Kidney tubule cell (primary cell): ENCODE measurements at regions not wholly inside any gene's neighbourhood (a gene's known extent, or its start where the extent isn't known, plus 50 kb on each side); places are given as distances from the start of the nearest gene placed in this dataset.
"Not testable (repeated sequence)": the region's sequence is repeated elsewhere in the genome, so short reads cannot be mapped to it uniquely, and the experiment has no call there.

Source experiments
- DNase-seq: peaks from one replicate; pipeline ENCODE4 v3.0.0-alpha.2; 2018; ENCODE audit warnings: low spot score

DNA sequence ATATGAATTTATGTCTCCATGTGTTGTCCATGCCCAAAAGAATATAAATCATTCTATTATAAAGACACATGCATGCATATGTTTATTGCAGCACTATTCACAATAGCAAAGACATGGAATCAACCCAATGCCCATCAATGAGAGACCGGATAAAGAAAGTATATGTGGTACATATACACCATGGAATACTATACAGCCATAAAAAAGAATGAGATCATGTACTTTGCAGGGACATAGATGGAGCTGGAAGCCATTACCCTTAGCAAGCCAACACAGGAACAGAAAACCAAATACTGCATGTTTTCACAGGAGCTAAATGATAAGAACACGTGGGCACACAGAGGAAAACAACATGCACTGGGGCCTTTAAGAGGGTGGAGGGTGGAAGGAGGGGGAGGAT lies 639.1 kb downstream of the GATA3 start:
- not testable (repeated sequence) for DNase-seq

GRCh38 chr10:8696746-8697145 lies 642.3 kb downstream of the GATA3 start:
- no peak for DNase-seq

- DNase-seq = no peak
Measured at GRCh38 chr10:8700689-8701088, 646.2 kb downstream of the GATA3 start.

- no peak for DNase-seq
Measured at GRCh38 chr10:8702181-8702580, 647.7 kb downstream of the GATA3 start.

- DNase-seq = no peak
Measured at GRCh38 chr10:8705415-8705814, 650.9 kb downstream of the GATA3 start.

DNA sequence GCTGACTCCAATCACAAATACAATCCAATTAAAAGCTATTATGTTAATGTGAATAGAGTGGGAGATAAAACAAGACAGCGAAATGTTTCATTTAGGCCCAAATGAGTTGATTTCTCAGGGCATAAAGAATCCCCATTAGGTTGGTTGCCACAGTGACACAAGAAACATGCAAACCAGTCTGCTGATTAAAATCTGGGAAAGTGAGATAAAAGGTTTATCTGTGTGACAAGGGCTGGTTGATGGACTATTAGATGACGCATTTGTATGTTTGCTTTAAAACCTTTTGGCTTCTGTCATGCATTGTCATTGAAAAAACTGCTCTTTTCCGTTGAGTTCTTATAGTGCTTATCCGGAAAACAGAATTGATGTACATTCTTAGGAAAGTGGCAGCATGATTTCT lies 658.2 kb downstream of the GATA3 start:
- no peak for DNase-seq

DNA sequence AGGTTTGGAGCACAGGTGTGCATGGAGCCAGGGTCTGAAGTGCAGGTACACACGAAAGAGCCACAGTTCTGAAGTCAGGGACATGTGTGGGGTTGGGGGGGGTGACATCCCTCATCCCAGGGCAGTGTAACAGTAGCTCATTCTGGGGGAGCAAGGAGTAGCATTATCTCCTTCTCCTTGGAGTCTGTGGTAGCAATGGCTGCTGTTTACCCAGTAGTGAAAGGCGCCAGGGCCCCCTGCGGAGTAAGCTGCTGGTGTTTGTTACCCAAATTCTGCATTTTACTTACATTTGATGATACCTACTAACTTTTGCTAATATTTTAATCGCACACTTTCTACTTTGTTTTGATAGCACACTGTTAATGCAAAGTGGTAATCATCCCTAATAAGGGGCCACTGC lies 665.5 kb downstream of the GATA3 start:
- no peak for DNase-seq

DNA sequence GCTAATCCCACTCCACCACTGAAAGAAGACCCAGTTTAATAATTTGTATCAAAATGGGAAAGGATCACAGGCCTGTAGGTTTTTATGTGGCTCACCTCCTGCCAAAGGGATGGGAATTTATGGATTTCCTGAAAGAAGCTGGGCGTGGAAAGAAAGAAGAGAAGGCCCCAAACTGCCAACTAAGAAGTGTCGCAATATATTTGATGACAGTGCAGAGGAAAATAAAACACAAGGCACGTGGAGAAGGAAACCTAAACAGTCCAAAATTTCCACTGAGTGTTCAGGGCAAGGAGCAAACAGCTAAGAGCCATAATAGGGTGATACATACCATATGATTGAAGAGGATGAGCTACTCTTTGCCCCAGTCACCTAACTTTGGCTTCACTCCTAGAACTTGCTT lies 667.2 kb downstream of the GATA3 start:
- no peak for DNase-seq

- no peak for DNase-seq
Measured at GRCh38 chr10:8722835-8723234, 668.3 kb downstream of the GATA3 start.

- no peak for DNase-seq
Measured at GRCh38 chr10:8725343-8725742, 670.9 kb downstream of the GATA3 start.

DNA sequence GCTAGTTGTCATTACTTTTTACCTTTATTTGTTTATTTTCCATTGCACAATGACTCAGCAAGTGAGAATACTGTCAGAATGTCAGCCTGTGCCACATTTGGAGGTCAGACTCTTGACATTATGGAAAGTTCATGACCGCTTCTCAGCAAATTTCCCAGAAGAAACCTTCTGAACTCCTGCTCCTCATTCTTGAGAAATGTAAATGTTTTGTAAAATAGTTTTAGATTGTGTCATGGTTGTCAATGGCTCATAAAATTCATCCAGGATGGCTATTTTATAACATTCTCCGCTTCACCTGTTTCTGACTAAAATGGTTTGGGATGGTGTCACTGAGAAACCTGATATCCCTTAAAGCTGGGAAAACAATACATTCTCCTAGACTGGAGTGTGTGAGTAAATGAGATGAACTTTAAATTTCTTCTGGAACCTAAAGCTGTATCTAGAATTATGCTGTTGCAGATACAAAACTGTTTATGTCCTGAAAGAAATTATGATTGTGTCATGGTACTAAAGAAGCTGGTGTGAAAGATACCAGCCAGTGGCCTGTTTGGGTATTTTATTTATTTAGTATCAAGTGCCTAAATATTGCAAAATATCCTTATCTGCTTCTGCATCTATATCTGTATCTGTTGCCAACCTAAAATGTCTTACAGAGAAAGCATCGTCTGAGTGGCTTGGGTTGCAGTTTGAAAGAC lies 671.7 kb downstream of the GATA3 start:
- peak; percentile 11 for DNase-seq

- no peak for DNase-seq
Measured at GRCh38 chr10:8726779-8727084, 672.2 kb downstream of the GATA3 start.

DNA sequence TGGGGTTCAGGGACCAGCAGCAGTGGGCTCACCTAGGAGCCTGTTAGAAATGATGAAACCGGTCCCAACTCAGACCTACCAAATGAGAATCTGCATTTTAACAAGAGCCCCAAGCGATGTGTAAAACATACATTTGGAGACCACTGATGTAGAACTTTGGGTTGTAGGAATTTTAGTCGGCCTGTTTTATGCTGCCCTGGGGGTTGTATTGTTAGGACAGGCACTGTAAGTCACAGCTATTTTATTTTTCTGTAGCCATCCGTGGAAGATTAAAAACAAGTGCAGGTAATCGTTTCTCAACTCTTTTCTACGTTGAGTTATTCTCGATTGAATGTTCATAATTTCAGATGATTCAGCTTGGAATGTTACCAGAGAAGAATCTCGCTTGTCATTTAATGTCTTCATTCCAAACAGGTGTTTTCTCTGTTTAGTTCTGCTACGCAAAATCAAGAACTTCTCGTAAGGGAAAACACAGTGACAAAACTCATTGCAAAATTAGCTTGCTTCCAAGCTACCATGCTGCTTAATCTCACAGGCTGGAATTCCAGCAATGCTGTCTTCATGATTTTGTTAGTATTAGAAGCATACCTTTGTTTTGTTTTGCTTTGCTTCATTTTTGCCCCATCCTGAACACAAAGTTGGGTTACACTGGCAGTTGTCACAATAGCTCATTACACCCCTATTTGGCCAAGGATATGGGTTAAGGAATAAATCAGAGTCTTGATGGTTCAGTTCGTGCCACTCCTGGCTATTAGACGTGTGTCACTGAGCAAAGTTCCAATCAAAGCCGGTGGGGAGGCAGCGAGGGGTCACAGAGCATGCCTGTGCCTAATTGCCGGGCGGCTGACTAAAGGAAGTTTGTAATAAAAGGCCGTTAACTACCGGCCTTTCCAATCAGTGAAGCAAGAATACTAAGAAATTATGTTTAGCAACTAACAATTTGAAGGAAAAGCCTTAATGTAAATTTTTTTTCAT lies 676.9 kb downstream of the GATA3 start:
- DNase-seq = no peak

DNA sequence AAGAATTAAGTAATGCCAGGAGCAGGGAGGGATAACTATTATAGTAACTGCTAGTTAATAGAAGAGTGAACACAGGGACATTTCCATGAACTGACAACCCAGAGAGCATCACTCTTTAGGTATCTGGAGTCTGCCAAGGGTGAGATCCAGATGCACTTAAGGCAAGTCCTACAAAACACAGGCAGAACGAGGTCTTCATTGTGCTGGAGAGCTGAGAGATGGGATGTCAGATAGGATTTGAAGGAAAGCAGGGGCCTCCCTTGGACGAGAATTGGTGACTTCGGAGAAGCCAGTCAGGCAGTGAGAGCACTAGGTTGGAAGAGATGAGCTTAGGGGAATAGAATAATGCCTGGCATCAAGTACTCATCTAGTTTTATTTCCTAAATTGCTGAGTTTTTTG lies 684.5 kb downstream of the GATA3 start:
- no peak for DNase-seq

- no peak for DNase-seq
Measured at GRCh38 chr10:8752146-8752843, 697.8 kb downstream of the GATA3 start.

- peak; percentile 29 for DNase-seq
Measured at GRCh38 chr10:8758029-8758428, 703.5 kb downstream of the GATA3 start.

DNA sequence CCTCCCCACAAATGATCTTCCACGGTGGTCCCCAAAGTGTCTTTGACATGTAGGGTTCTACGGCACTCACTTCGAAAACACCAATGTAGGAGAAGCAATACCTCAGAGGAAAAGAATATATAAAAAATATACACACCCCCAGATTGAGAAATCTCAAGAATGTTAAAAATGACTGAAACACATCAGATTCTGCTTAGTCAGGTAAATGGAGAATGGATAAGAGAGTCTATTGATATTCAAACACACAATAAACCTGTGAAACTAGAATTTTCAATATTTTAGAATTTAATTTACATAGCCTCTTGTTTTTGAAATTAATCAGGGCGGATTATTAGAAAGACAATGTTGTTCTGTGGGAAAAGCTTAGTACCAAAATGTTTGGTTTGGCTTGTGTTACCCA lies 712.4 kb downstream of the GATA3 start:
- DNase-seq = no peak

- DNase-seq = no peak
Measured at GRCh38 chr10:8767591-8767990, 713.1 kb downstream of the GATA3 start.

DNA sequence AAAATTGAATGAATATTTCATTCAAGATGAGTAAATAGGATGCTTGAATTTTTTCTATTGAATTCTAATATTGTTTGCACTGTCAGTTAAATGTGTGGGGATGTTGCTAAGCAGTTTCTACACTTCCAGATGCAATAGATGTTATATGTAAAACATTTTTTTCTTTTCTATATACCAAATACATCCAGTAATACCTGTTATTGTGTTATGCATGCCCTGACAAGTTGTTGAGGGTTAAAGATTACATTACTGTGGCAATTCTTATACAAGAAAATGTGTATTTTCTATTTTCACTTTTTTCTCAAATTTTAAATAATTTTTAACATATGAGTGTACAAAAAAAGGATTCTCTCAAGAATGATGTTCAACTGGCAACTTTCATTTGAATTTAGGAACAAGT lies 713.9 kb downstream of the GATA3 start:
- DNase-seq = no peak

GRCh38 chr10:8768852-8769251 lies 714.4 kb downstream of the GATA3 start:
- DNase-seq = no peak

DNA sequence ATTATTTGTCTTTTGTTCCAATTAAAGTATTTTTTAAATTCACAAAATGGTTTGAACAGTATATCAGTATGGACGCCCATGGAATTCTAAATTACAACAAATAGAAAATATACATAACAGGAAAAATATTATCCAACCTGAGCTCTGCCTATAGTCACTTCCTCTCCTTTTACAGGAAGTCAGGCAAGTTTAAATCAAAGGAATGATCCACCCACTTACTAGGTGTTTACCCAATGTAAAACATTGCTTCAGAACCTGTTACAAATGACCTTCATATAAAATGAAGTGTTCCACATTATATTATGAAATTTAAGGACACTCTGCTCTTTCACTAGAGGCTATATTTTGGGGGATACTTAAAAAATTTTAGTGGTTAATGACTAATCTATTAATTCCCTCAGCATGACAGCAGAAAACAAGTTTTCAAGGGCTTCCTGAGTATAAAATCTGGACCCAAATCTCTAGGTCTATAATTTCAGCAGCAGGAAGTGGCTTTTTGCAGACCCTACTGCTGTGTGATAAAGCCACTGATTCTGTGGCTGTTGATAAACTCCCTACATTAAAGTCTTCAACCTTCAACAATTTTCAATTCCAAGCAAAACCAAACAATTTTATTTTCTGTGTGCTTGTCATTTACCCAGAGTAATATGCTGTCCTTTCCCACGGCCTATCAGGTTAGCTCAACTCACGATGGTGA lies 722.6 kb downstream of the GATA3 start:
- no peak for DNase-seq

- DNase-seq = no peak
Measured at GRCh38 chr10:8778713-8779112, 724.2 kb downstream of the GATA3 start.
